Ishikawa (cell line): ENCODE measurements at regions not wholly inside any gene's neighbourhood (a gene's known extent, or its start where the extent isn't known, plus 50 kb on each side); places are given as distances from the start of the nearest gene placed in this dataset.

Experiments
- CEBPB ChIP-seq: IDR thresholded peaks from 2 replicates; pipeline ENCODE4 v1.6.1; 2012
- EP300 ChIP-seq: IDR thresholded peaks from 2 replicates; pipeline ENCODE4 v1.6.1; 2012; ENCODE audit warnings: borderline replicate concordance
- FOXM1 ChIP-seq: IDR thresholded peaks from 2 replicates; pipeline ENCODE4 v1.6.1; 2012; ENCODE audit warnings: low read depth, borderline replicate concordance
- RAD21 ChIP-seq: IDR thresholded peaks from 2 replicates; pipeline ENCODE4 v1.6.1; 2012; ENCODE audit warnings: low read depth
- REST ChIP-seq: IDR thresholded peaks from 2 replicates; pipeline ENCODE4 v1.6.1; 2012; ENCODE audit warnings: low read depth, mild to moderate bottlenecking
- TAF1 ChIP-seq: IDR thresholded peaks from 2 replicates; pipeline ENCODE4 v1.6.1; 2012; ENCODE audit warnings: low read depth, mild to moderate bottlenecking
- YY1 ChIP-seq: IDR thresholded peaks from 2 replicates; pipeline ENCODE4 v1.6.1; 2012; ENCODE audit warnings: low read depth
- TF ChIP-seq, protein P1 (sequence below): IDR thresholded peaks from 2 replicates; pipeline ENCODE4 v1.6.1; 2012

GRCh38 chr11:88387957-88388356 lies 50.4 kb upstream of the CTSC start:
- TF ChIP-seq FOXM1: no peak
- TF ChIP-seq TAF1: no peak
- TF ChIP-seq RAD21: no peak
- TF ChIP-seq CEBPB: no peak
- no peak for TF ChIP-seq EP300
- no peak for TF ChIP-seq YY1
- TF ChIP-seq REST: no peak
- TF ChIP-seq, protein P1, sequence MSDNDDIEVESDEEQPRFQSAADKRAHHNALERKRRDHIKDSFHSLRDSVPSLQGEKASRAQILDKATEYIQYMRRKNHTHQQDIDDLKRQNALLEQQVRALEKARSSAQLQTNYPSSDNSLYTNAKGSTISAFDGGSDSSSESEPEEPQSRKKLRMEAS: no peak
